ENCODE measurements at regions not wholly inside any gene's neighbourhood (a gene's known extent, or its start where the extent isn't known, plus 50 kb on each side); places are given as distances from the start of the nearest gene placed in this dataset.

DNA sequence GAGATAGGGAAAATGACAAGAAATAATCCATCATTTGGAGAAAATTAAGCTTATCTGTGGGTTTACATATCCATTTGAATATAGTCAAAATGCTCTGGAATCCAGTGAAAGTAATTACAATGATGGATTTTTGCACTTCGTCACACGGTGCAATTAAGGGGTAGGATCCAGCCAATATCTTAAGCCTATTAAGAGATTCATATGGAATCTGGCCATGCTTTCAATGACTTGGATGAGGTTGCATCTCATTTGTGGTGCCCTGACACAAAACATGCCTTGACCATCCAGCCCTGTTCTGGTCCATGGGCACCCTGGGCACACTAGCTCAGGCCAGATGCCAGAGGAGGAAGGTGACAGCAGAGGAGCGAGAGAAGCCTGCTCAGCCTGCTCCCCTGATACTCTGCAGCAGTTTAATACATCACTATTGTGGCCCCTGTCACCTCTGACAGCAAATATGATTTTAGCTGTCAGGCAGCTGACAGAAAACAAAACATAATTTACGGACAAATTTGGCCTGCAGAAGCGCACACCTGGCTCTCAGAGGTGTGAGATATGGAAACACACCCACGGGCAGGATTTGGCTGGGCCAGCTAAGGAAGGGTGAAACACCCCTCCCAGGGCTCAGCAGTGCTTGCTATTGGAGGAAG lies 94.1 kb upstream of the ST8SIA3 start:
- POLR2A ChIA-PET: no interaction called here
- H3K36me3 ChIP-seq (ENCODE audit: control insufficient read depth in 2 of 2, insufficient read depth in 1 of 2, low read length in 2 of 2): no peaks in the 10 kb centered on the region
- CTCF ChIA-PET: no interaction called here
- H3K4me3 ChIP-seq (ENCODE audit: low read depth, low read length): no peak overlapping the region
- TF ChIP-seq ZNF791 (tag by site-specific recombination; IDR thresholded peaks at IDR 0.05): no peak
- no peak for TF ChIP-seq GLIS1 (tag by site-specific recombination; IDR thresholded peaks at IDR 0.05)
- TF ChIP-seq ZNF394 (tag by site-specific recombination; IDR thresholded peaks at IDR 0.05; ENCODE audit: borderline replicate concordance): no peak
- TF ChIP-seq ZNF138 (tag by site-specific recombination; IDR thresholded peaks at IDR 0.05; ENCODE audit: borderline replicate concordance): no peak
- no peak for TF ChIP-seq ZNF529 (tag by site-specific recombination; IDR thresholded peaks at IDR 0.05; ENCODE audit: insufficient replicate concordance)
- no peak for TF ChIP-seq ZNF433 (tag by site-specific recombination; IDR thresholded peaks at IDR 0.05; ENCODE audit: low read depth)
- no peak for TF ChIP-seq ZNF670 (tag by site-specific recombination; IDR thresholded peaks at IDR 0.05; ENCODE audit: low read depth)
- no peak for TF ChIP-seq ZNF707 (tag by site-specific recombination; IDR thresholded peaks at IDR 0.05)
- no peak for TF ChIP-seq PRDM1 (tag by site-specific recombination; IDR thresholded peaks at IDR 0.05)
- TF ChIP-seq, protein P1, sequence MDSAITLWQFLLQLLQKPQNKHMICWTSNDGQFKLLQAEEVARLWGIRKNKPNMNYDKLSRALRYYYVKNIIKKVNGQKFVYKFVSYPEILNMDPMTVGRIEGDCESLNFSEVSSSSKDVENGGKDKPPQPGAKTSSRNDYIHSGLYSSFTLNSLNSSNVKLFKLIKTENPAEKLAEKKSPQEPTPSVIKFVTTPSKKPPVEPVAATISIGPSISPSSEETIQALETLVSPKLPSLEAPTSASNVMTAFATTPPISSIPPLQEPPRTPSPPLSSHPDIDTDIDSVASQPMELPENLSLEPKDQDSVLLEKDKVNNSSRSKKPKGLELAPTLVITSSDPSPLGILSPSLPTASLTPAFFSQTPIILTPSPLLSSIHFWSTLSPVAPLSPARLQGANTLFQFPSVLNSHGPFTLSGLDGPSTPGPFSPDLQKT (IDR thresholded peaks at IDR 0.05; ENCODE audit: borderline replicate concordance, low read depth, low read length): no peak
- no peak for TF ChIP-seq ZNF777 (tag by site-specific recombination; IDR thresholded peaks at IDR 0.05; ENCODE audit: borderline replicate concordance)
- no peak for TF ChIP-seq ZNF654 (tag by site-specific recombination; IDR thresholded peaks at IDR 0.05; ENCODE audit: low read depth)
- no peak for TF ChIP-seq ZNF248 (tag by site-specific recombination; IDR thresholded peaks at IDR 0.05)
- TF ChIP-seq ZNF350 (tag by site-specific recombination; IDR thresholded peaks at IDR 0.05): no peak
- TF ChIP-seq ZBTB20 (tag by site-specific recombination; IDR thresholded peaks at IDR 0.05): no peak
- TF ChIP-seq HOXC10 (CRISPR knock-in tag; IDR thresholded peaks at IDR 0.05): no peak
- no peak for TF ChIP-seq KLF16 (tag by site-specific recombination; IDR thresholded peaks at IDR 0.05)
- TF ChIP-seq, protein P2, sequence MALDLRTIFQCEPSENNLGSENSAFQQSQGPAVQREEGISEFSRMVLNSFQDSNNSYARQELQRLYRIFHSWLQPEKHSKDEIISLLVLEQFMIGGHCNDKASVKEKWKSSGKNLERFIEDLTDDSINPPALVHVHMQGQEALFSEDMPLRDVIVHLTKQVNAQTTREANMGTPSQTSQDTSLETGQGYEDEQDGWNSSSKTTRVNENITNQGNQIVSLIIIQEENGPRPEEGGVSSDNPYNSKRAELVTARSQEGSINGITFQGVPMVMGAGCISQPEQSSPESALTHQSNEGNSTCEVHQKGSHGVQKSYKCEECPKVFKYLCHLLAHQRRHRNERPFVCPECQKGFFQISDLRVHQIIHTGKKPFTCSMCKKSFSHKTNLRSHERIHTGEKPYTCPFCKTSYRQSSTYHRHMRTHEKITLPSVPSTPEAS (tag by site-specific recombination; IDR thresholded peaks at IDR 0.05): no peak
- H3K4me1 ChIP-seq (ENCODE audit: control insufficient read depth, insufficient read depth, low read length): no peaks in the 10 kb centered on the region
- no peak overlapping the region for H3K27ac ChIP-seq (ENCODE audit: extremely low read depth, low read depth, low read length)
- no peaks in the 10 kb centered on the region for H3K9me3 ChIP-seq (ENCODE audit: control insufficient read depth, insufficient read depth, low read depth, low read length)

DNA sequence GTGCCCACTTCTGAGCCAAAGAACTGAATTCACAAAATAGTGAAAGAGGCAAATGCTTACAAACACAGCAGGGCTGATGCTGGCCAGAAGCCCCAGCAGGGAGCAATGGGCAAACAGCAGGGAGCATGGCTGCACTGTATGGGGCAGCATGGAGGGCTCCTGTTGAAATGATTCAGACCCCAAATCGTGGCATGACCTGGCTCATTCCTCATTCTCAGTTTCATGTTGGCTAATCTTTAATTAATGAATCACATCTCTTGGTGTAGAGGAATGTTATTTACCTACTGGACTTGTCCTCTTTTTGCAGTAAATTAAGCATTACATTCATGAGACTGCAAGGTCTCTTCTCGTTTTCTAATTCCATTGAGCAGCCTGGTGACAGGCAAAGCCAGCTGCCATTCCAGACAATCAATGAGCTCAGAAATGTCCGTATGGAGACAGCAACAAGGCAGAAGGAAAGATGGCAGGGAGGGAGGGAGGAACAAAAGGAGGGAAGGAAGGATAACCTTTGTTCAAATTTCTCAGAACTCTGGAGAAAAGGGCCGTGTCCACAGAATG lies 84.9 kb upstream of the ST8SIA3 start:
- Histone ChIP-seq H3K36me3 (ENCODE audit: control insufficient read depth in 2 of 2, insufficient read depth in 1 of 2, low read length in 2 of 2) (no peaks in the 10 kb centered on the region), H3K9me3 (ENCODE audit: control insufficient read depth, insufficient read depth, low read depth, low read length) (no peaks in the 10 kb centered on the region), H3K27ac (ENCODE audit: extremely low read depth, low read depth, low read length) (no peak overlapping the region), H3K4me1 (ENCODE audit: control insufficient read depth, insufficient read depth, low read length) (no peaks in the 10 kb centered on the region), H3K4me3 (ENCODE audit: low read depth, low read length) (no peak overlapping the region)
- TF ChIP-seq, protein P3, sequence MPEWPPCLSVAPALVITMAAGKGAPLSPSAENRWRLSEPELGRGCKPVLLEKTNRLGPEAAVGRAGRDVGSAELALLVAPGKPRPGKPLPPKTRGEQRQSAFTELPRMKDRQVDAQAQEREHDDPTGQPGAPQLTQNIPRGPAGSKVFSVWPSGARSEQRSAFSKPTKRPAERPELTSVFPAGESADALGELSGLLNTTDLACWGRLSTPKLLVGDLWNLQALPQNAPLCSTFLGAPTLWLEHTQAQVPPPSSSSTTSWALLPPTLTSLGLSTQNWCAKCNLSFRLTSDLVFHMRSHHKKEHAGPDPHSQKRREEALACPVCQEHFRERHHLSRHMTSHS (tag by site-specific recombination; IDR thresholded peaks at IDR 0.05): no peak
- TF ChIP-seq ZNF146 (tag by site-specific recombination; IDR thresholded peaks at IDR 0.05) (no peak), ZNF426 (tag by site-specific recombination; IDR thresholded peaks at IDR 0.05) (no peak), ZBTB17 (tag by site-specific recombination; IDR thresholded peaks at IDR 0.05) (peak; percentile 73), ZFP41 (tag by site-specific recombination; IDR thresholded peaks at IDR 0.05; ENCODE audit: borderline replicate concordance) (no peak)
- ChIA-PET CTCF (interaction anchor here (0.7 kb wide), 1 partner anchor 269 kb away, joined by 3 read pairs; no protein-coding TSS in a partner anchor), POLR2A (no interaction called here)
